ENCODE measurements at regions not wholly inside any gene's neighbourhood (a gene's known extent, or its start where the extent isn't known, plus 50 kb on each side); places are given as distances from the start of the nearest gene placed in this dataset.

GRCh38 chr12:125512541-125513298 lies 447.5 kb downstream of the AACS start:
- intact Hi-C loops (cut with micrococcal nuclease), result no loop called here
- H3K36me3 Mint-ChIP-seq (ENCODE audit: low read depth), result no peaks in the 10 kb centered on the region
- POLR2A ChIA-PET, result no interaction called here

GRCh38 chr12:125515887-125516286 lies 450.7 kb downstream of the AACS start:
- no peaks in the 10 kb centered on the region for H3K9me3 Mint-ChIP-seq
- ChIA-PET POLR2A (no interaction called here), CTCF (no interaction called here)
- TF ChIP-seq CTCF (IDR thresholded peaks at IDR 0.05), result no peak
- DNase-seq (no peak), ATAC-seq (no peak)
- H3K36me3 Mint-ChIP-seq (ENCODE audit: low read depth), result no peaks in the 10 kb centered on the region
- intact Hi-C loops (cut with micrococcal nuclease), result no loop called here
- H3K27ac Mint-ChIP-seq, result no peak overlapping the region
- H3K27me3 Mint-ChIP-seq, result no peaks in the 10 kb centered on the region
- H3K4me1 Mint-ChIP-seq (ENCODE audit: low read depth), result no peaks in the 10 kb centered on the region
- H3K4me3 Mint-ChIP-seq, result no peak overlapping the region

More at GRCh38 chr12:125512541-125513298, 447.5 kb downstream of the AACS start:
- CTCF ChIA-PET, result no interaction called here
- ATAC-seq (no peak), DNase-seq (no peak)
- Mint-ChIP-seq H3K4me3 (no peak overlapping the region), H3K27me3 (no peaks in the 10 kb centered on the region), H3K4me1 (ENCODE audit: low read depth) (no peaks in the 10 kb centered on the region), H3K9me3 (no peaks in the 10 kb centered on the region), H3K27ac (no peak overlapping the region)
- no peak for TF ChIP-seq CTCF (IDR thresholded peaks at IDR 0.05)

- no peak for DNase-seq
- POLR2A ChIA-PET, result no interaction called here
- Mint-ChIP-seq H3K4me3 (no peak overlapping the region), H3K27me3 (no peaks in the 10 kb centered on the region), H3K4me1 (ENCODE audit: low read depth) (no peaks in the 10 kb centered on the region), H3K27ac (no peak overlapping the region), H3K36me3 (ENCODE audit: low read depth) (no peaks in the 10 kb centered on the region), H3K9me3 (peaks cover 5% of the 10 kb centered on the region)
- TF ChIP-seq CTCF (IDR thresholded peaks at IDR 0.05), result no peak
- intact Hi-C loops (cut with micrococcal nuclease), result no loop called here
- CTCF ChIA-PET, result no interaction called here
- ATAC-seq, result no peak
Observed at GRCh38 chr12:125518074-125518473, 452.8 kb downstream of the AACS start.

- ChIA-PET POLR2A (no interaction called here), CTCF (no interaction called here)
- no peak overlapping the region for H3K4me3 Mint-ChIP-seq
- TF ChIP-seq CTCF (IDR thresholded peaks at IDR 0.05), result no peak
- no peaks in the 10 kb centered on the region for H3K4me1 Mint-ChIP-seq (ENCODE audit: low read depth)
- no peaks in the 10 kb centered on the region for H3K36me3 Mint-ChIP-seq (ENCODE audit: low read depth)
- ATAC-seq, result no peak
- H3K9me3 Mint-ChIP-seq, result peaks cover 11% of the 10 kb centered on the region
- no peaks in the 10 kb centered on the region for H3K27me3 Mint-ChIP-seq
- no peak overlapping the region for H3K27ac Mint-ChIP-seq
- intact Hi-C loops (cut with micrococcal nuclease), result no loop called here
- no peak for DNase-seq
Observed at GRCh38 chr12:125519026-125519651, 453.9 kb downstream of the AACS start.

- ChIA-PET POLR2A (no interaction called here), CTCF (no interaction called here)
- Mint-ChIP-seq H3K36me3 (ENCODE audit: low read depth) (no peaks in the 10 kb centered on the region), H3K4me3 (no peak overlapping the region), H3K4me1 (ENCODE audit: low read depth) (no peaks in the 10 kb centered on the region), H3K9me3 (peaks cover 16% of the 10 kb centered on the region), H3K27ac (no peak overlapping the region), H3K27me3 (no peaks in the 10 kb centered on the region)
- DNase-seq (no peak), ATAC-seq (no peak)
- intact Hi-C loops (cut with micrococcal nuclease), result no loop called here
- TF ChIP-seq CTCF (IDR thresholded peaks at IDR 0.05), result no peak
Observed at GRCh38 chr12:125525879-125526278, 460.6 kb downstream of the AACS start.
